Thyroid gland (tissue), 4 donors: ENCODE measurements at regions not wholly inside any gene's neighbourhood (a gene's known extent, or its start where the extent isn't known, plus 50 kb on each side); places are given as distances from the start of the nearest gene placed in this dataset.

Experiments used
- DNase-seq, 2 donors: peaks; one replicate each; pipeline ENCODE4 v3.0.0-alpha.2; 2019
- H3K27ac ChIP-seq, 3 donors: fragments of 200-600 bp; sonication (generic); 1 replicate in 2 of 3; 2 replicates in 1 of 3; pipeline ENCODE4 v1.5.1; 2016 to 2019; ENCODE audit warnings: mild to moderate bottlenecking in 1 of 3, moderate library complexity in 1 of 3
- H3K27me3 ChIP-seq: fragments of 200-600 bp; sonication (generic); one replicate; pipeline ENCODE4 v1.5.1; 2019
- H3K36me3 ChIP-seq, 2 donors: fragments of 200-600 bp; sonication (generic); one replicate each; pipeline ENCODE4 v1.5.1; 2016 to 2019
- H3K4me1 ChIP-seq, 2 donors: fragments of 200-600 bp; sonication (generic); one replicate each; pipeline ENCODE4 v1.5.1; 2017 to 2019
- H3K4me3 ChIP-seq, 3 donors: fragments of 200-600 bp; sonication (generic); replicated peaks in 1 of 3; 1 replicate in 2 of 3; 2 replicates in 1 of 3; pipeline ENCODE4 v1.5.1; 2016; ENCODE audit warnings: mild to moderate bottlenecking in 1 of 3
- H3K9me3 ChIP-seq: fragments of 200-600 bp; sonication (generic); one replicate; pipeline ENCODE4 v1.5.1; 2017
- CTCF ChIP-seq, 6 experiments: fragments of 200-600 bp in 3 of 6; fragments of 450-650 bp in 3 of 6; sonication (generic) in 3 of 6; IDR thresholded peaks; one replicate each; pipeline ENCODE4 v1.5.1; 2016 to 2019; ENCODE audit warnings: antibody characterized with exemption in 6 of 6, mild to moderate bottlenecking in 2 of 6, inconsistent platforms in 1 of 6, moderate library complexity in 1 of 6
- POLR2A ChIP-seq, 2 donors: fragments of 450-650 bp; IDR thresholded peaks; one replicate each; pipeline ENCODE4 v1.6.1; 2017; ENCODE audit warnings: antibody characterized with exemption in 2 of 2, mild to moderate bottlenecking in 2 of 2, moderate library complexity in 1 of 2
- WGBS, 2 donors: methylation state at CpG; one replicate each; pipeline ENCODE4 v1.1.5; 2017; 5-methylcytosine and 5-hydroxymethylcytosine counted together
- intact Hi-C: fragments of 100-400 bp; cut with DNase I; formaldehyde crosslinking; loops from one replicate; pipeline ENCODE4 v1.15.1; 2023

DNA sequence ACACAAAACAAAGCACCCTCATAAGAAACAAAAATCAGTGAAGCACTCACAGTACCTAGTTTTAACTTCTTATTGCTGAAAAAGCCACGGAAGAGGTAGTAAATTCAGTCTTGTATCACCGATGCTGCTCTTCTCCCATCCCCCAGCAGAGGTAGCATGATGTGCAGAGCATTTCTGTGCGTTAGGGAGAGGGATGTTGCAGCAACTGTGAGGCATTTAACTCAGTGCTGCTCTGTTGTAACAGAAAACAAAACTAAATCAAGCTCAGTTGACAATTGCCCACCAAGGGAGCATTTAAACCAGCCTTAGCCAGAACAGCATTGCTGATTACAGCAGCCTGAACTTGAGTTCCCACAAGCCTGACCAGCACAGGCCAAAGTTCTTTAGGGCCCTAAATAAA lies 1279.7 kb upstream of the ADGRL3 start:
- TF ChIP-seq CTCF (IDR thresholded peaks at IDR 0.05) (no peak), POLR2A (IDR thresholded peaks at IDR 0.05) (no peak)
- no peak for DNase-seq
- 39 to 53% methylated on average over 3 of the region's 3 CpGs for WGBS, 2 donors
- Histone ChIP-seq H3K4me1 (no peaks in the 10 kb centered on the region), H3K9me3 (no peaks in the 10 kb centered on the region), H3K4me3 (no peak overlapping the region), H3K27ac (no peak overlapping the region), H3K27me3 (no peaks in the 10 kb centered on the region), H3K36me3 (no peaks in the 10 kb centered on the region)
- intact Hi-C loops, result no loop called here

- no peaks in the 10 kb centered on the region for H3K36me3 ChIP-seq
- DNase-seq, result no peak
- intact Hi-C loops, result no loop called here
- H3K4me1 ChIP-seq, result no peaks in the 10 kb centered on the region
- 87 to 91% methylated on average over 1 of the region's 1 CpG for WGBS, 2 donors
- no peak overlapping the region for H3K4me3 ChIP-seq
- no peak overlapping the region for H3K27ac ChIP-seq
- TF ChIP-seq POLR2A (IDR thresholded peaks at IDR 0.05), result no peak
- no peaks in the 10 kb centered on the region for H3K9me3 ChIP-seq
- H3K27me3 ChIP-seq, result no peaks in the 10 kb centered on the region
Observed at GRCh38 chr4:59925290-59925689, 1274.8 kb upstream of the ADGRL3 start.

DNA sequence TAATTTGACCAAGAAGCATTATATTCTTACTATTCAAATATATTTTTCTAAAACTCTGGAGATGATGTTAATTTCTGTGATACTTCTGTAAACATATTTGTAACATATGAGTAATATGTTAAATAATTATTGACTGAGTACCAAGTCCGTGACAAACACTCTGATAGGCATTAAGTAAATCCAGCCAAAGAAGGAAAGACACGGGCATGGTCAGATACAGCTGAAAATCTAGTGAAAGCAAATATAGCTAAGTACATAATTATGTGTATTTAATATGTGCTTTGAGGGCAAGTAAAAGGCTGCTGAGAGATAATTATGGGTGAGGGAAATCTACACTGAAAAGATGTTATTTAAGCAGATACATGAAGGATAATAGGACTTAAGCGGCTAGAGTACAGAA lies 1263.6 kb upstream of the ADGRL3 start:
- Histone ChIP-seq H3K27me3 (no peaks in the 10 kb centered on the region), H3K36me3 (no peaks in the 10 kb centered on the region), H3K4me1 (no peaks in the 10 kb centered on the region), H3K27ac (no peak overlapping the region), H3K9me3 (no peaks in the 10 kb centered on the region), H3K4me3 (no peak overlapping the region)
- WGBS, 2 donors, result 87 to 88% methylated on average over 3 of the region's 3 CpGs
- TF ChIP-seq CTCF (IDR thresholded peaks at IDR 0.05) (no peak), POLR2A (IDR thresholded peaks at IDR 0.05) (no peak)
- intact Hi-C loops, result no loop called here
- no peak for DNase-seq

GRCh38 chr4:59938166-59938565 lies 1262.0 kb upstream of the ADGRL3 start:
- 75 to 77% methylated on average over 1 of the region's 1 CpG for WGBS, 2 donors
- Histone ChIP-seq H3K27me3 (no peaks in the 10 kb centered on the region), H3K9me3 (no peaks in the 10 kb centered on the region), H3K36me3 (no peaks in the 10 kb centered on the region), H3K27ac (no peak overlapping the region), H3K4me1 (no peaks in the 10 kb centered on the region), H3K4me3 (no peak overlapping the region)
- TF ChIP-seq CTCF (IDR thresholded peaks at IDR 0.05) (no peak), POLR2A (IDR thresholded peaks at IDR 0.05) (no peak)
- intact Hi-C loops, result no loop called here
- DNase-seq, result no peak

DNA sequence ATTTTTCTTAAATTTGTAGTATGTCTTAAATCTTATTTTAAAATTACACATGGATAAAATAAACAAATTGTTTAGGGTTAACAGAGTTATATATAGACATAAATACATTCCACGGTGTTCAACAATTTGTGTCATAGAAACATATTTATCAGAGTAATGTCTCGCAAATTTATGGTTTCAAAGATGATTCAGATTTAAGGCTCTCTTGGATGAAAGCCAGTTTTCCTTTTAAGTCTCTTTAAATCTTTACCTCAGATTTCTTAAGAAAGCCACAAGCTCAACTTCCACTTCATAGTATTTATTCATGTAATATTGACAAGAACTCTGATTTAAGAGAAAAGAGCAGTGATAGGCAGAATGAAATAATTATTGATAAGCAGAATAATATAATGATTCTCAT lies 1254.8 kb upstream of the ADGRL3 start:
- Histone ChIP-seq H3K4me3 (no peak overlapping the region), H3K27me3 (no peaks in the 10 kb centered on the region), H3K4me1 (no peaks in the 10 kb centered on the region), H3K9me3 (no peaks in the 10 kb centered on the region), H3K27ac (no peak overlapping the region), H3K36me3 (no peaks in the 10 kb centered on the region)
- no peak for DNase-seq
- no peak for TF ChIP-seq CTCF (IDR thresholded peaks at IDR 0.05)
- no peak for TF ChIP-seq POLR2A (IDR thresholded peaks at IDR 0.05)
- intact Hi-C loops, result no loop called here
- 81 to 85% methylated on average over 2 of the region's 2 CpGs for WGBS, 2 donors

- WGBS, 2 donors, result 77 to 85% methylated on average over 1 of the region's 1 CpG
- intact Hi-C loops, result no loop called here
- Histone ChIP-seq H3K27me3 (no peaks in the 10 kb centered on the region), H3K9me3 (no peaks in the 10 kb centered on the region), H3K27ac (no peak overlapping the region), H3K4me3 (no peak overlapping the region), H3K4me1 (no peaks in the 10 kb centered on the region), H3K36me3 (no peaks in the 10 kb centered on the region)
- DNase-seq, result no peak
- TF ChIP-seq POLR2A (IDR thresholded peaks at IDR 0.05) (no peak), CTCF (IDR thresholded peaks at IDR 0.05) (no peak)
Observed at GRCh38 chr4:59945716-59946115, 1254.4 kb upstream of the ADGRL3 start.
